Fibroblast of villous mesenchyme (primary cell): ENCODE measurements at regions not wholly inside any gene's neighbourhood (a gene's known extent, or its start where the extent isn't known, plus 50 kb on each side); places are given as distances from the start of the nearest gene placed in this dataset.

Source experiments
- DNase-seq: peaks from one replicate; pipeline ENCODE4 v3.0.0-alpha.2; 2010; ENCODE audit warnings: low read depth
- H3K4me3 ChIP-seq: 2 replicates; pipeline ENCODE4 v1.5.1; 2011; ENCODE audit warnings: low read depth, mild to moderate bottlenecking, low read length
- CTCF ChIP-seq: IDR thresholded peaks from 2 replicates; pipeline ENCODE4 v1.5.1; 2012; ENCODE audit warnings: low read depth, mild to moderate bottlenecking, low read length; ENCODE audit not compliant: insufficient read depth

- no peak for TF ChIP-seq CTCF
- H3K4me3 ChIP-seq = no peak overlapping the region
- no peak for DNase-seq
Measured at GRCh38 chrX:40156470-40157227, 58.9 kb upstream of the BCOR start.

- no peak for TF ChIP-seq CTCF
- peak overlapping the region; percentile 54 for H3K4me3 ChIP-seq
- no peak for DNase-seq
Measured at GRCh38 chrX:40155589-40156469, 58.1 kb upstream of the BCOR start.

GRCh38 chrX:40154853-40155588 is 57.3 kb upstream of the BCOR start:
- peak; percentile 81 for DNase-seq
- peak overlapping the region; percentile 54 for H3K4me3 ChIP-seq
- TF ChIP-seq CTCF = no peak

- no peak for TF ChIP-seq CTCF
- DNase-seq = peak; percentile 65
- H3K4me3 ChIP-seq = peak overlapping the region; percentile 45
Measured at GRCh38 chrX:40154250-40154852, 56.6 kb upstream of the BCOR start.

GRCh38 chrX:40153345-40154249 is 55.8 kb upstream of the BCOR start:
- no peak for DNase-seq
- no peak for TF ChIP-seq CTCF
- peak overlapping the region; percentile 45 for H3K4me3 ChIP-seq
